Superior temporal gyrus (tissue), 1 donor: ENCODE measurements at regions not wholly inside any gene's neighbourhood (a gene's known extent, or its start where the extent isn't known, plus 50 kb on each side); places are given as distances from the start of the nearest gene placed in this dataset.

Experiments used
- DNase-seq: peaks from one replicate; pipeline ENCODE4 v3.0.0-alpha.2; 2016; ENCODE audit errors: extremely low spot score

DNA sequence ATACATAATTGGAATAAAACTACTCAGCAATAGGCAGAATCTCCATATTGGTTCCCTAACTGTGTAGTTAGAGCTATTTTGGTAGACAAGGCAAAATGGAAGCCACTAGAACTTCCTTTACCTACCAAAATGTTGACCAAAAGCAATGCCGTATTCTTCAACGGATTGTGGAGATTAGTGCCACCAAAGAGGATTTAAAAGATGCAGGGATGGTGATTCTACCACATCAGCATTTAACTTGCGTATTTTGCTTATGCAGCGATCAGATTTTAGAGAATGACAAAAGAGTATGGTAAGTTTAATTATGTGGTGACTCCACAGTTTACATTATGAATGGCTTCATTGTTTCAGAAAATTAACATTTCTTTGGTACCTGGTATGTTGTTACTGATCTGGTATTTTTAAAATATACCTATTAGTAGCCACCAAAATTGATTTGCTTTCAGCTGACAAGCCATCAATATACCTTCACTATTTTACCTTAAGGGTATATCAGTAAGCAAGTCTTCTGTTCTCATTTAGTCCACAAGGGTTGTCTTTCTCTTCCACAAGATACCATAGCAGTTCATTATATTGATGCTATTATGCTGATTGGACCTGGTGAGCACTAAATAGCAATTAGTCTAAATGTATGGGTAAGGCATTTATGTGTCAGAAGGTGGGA lies 1910.7 kb upstream of the PRR20A start:
- DNase-seq = no peak

DNA sequence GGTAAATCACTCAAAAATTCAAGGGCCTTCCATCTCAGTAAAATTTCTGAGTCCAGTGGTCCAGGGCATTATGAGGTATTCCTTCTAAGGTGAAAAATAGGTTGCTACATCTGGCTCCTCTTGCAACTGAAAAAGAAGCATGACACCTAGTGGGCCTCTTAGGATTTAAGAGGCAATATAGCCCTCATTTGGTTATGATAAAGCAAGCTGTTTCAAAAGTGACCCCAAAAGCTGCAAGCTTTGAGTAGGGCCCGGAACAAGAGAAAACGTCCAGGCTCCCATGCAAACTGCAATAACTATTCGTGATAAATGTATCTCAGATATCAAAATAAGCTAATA lies 1910.2 kb upstream of the PRR20A start:
- no peak for DNase-seq

GRCh38 chr13:55234311-55234710 lies 1906.4 kb upstream of the PRR20A start:
- no peak for DNase-seq

DNA sequence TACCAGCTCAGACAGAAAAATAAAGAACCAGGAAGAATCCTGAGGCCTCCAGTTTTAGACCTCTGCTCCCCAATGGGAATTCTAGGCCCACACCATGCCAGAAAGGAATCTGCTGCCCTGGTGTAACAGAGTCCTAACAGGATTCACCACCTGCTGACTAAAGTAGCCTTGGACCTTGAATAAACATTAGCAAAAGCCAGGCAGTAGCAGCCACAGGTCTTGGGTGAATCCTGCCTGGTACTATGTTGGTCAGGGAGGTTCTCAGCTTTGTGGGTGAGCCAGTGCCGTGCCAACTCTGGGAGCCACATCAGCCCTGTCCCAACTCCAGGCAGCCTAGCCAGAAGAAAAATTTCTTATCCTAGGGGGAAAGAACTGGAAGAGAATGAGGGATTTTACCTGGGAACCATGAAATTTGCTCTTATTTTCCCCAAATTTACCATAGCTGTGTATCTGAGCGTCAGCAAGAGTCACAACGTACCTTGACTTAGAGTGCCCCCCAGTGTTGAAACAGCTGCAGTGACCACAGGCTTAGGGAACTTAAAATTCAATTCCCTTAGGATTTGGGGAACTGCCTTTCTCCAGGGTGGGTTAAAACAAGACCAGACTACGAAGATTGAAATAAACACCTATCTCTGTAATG lies 1895.6 kb upstream of the PRR20A start:
- DNase-seq = no peak

DNA sequence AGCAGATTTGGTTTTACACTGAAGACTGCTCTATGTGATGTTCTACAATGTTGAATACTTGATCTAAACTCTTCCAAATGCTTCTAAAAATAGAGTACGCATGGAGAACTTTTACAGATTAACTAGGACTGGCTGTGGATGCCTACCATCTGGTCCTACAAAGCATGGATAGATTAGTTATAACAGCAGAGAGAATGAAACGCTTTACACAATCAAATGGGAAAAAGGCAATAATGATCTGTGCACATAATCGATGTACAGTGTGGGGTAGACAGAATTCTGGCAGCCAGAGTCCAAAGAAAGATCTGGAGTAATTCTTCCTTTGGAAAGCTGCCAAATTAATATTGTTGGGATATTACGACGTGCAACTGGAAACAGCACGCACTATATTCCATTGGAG lies 1885.5 kb upstream of the PRR20A start:
- no peak for DNase-seq

DNA sequence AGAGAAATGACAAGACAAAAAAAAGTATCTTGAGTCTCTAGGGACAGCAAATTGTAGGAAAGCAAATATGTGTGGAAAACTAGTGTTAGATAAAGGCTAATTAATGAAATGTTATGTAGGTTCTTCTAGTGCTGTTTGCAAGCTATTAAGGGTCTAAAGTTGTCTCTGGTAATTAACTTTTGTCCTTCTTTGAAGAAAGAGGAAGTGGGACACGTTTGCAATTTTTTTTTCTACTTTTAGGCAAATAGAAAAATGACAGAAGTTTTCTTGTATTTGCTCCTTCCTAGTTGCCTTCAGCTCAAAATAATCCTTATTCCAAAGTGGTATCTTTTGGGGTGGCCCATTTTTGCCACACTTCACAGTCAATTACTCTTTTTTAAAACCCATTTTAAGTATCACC lies 1877.7 kb upstream of the PRR20A start:
- DNase-seq = no peak

- no peak for DNase-seq
These were observed 1874.1 kb upstream of the PRR20A start for GRCh38 chr13:55266644-55267043.

DNA sequence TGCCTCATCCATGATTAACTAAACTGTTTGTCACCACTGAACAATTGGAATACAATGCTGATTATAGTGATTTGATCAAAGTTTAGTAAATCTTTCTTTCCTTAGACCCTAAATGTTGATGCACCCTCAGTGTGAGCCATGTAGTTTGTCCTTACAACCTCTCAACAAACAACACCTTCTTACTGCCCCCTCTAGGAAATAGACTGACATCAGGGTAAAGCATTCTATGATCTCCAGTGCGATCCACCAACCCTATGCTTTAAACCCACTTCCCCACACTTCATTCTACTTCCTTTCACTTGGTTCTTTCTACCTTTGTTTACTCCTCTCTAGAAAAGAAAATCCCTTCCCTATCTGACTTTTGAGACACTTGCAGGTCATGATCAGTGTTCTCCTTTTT lies 1842.5 kb upstream of the PRR20A start:
- DNase-seq = no peak

DNA sequence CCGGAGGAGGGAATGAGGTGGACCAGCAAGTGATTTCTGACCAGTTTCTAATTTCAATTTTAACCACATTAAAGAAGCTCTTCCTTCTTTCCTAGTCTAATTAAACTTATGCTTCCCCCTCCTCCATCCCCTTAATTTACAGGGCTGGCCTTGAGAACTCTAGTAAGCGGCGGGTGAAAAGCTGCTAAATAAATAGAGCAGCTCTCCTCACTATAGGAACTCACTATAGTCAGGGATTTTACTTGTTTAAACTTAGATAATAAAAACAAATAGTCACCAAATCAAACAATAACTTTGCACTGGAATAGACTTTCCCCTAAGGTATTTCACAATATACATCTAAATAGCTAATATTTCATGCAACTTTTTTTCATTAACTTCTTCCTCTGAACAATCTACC lies 1838.2 kb upstream of the PRR20A start:
- no peak for DNase-seq

DNA sequence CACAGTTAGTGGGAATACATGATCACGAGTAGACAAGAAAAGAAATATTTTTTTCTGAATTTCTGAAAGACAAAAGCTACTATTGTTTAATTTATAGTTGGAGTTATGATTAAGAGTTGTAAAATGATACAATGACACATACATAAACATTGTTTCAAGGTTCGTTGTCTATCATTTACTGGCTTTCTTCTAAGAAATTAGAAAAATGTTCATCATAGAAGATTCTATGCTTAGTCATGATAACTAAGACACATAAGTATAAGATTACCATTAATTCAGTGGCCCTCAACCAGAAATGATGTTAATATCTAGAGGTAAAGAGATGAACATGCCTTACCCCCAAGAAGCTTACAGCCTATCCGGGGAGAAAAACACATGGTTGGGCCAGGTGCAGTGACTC lies 1832.8 kb upstream of the PRR20A start:
- no peak for DNase-seq

DNA sequence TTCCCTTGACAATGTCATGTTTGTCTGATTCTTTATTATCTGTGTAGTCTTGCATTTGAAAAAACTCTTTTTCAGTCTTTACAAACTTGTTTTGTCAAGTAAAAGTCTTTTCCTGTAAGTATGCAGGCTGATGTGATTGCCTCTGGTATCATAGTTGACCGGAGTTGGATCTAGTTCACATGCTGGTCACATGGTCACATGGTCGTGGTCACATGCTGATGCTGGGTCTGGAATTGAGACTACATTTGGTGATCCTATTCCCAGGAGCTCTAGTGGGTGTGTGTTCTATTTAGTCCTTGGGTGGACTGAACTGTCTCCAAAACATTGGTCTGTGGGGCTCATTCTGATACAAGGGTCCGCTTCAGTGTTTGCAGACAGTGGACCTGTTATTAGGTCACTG lies 1798.8 kb upstream of the PRR20A start:
- no peak for DNase-seq

GRCh38 chr13:55345224-55345623 lies 1795.5 kb upstream of the PRR20A start:
- no peak for DNase-seq

GRCh38 chr13:55347528-55347927 lies 1793.2 kb upstream of the PRR20A start:
- no peak for DNase-seq

DNA sequence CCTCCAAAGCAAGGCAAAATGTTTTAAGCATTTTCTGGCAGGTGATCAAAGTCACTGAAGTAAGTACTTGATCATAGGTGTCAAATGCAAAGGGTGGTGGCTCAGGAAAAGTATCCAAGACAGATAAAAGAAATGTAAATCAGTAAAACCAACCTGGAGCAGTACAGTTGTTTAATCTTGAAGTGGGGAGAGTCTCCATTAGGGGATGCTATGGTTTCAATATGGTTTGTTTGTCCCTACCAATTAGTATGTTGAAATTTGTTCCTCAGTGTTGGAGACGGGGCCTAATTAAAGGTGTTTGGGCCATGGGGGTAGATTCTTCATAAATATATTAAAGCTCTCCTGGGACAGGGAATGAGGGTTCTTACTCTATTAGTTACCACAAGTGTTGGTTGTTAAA lies 1781.7 kb upstream of the PRR20A start:
- DNase-seq = no peak

DNA sequence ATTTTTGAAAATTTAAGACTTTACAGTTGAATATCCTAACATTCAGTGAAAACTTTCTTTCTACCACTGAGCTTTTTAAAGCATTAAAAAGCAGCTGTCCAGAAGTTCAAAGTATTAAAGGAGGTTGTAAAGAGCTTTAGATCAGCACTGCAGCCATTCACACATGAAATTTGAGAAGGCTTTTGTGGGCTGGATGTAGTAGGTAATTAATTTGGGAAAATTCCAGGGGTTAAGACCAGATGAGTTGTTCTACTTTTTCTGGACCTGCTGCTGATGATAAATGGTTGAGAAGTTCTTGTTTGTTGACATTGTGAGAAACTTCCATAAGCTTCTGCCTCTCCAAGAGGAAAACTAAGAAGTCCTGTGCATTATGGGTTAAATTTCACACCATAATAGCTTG lies 1779.6 kb upstream of the PRR20A start:
- DNase-seq = no peak

GRCh38 chr13:55366676-55367075 lies 1774.0 kb upstream of the PRR20A start:
- no peak for DNase-seq

DNA sequence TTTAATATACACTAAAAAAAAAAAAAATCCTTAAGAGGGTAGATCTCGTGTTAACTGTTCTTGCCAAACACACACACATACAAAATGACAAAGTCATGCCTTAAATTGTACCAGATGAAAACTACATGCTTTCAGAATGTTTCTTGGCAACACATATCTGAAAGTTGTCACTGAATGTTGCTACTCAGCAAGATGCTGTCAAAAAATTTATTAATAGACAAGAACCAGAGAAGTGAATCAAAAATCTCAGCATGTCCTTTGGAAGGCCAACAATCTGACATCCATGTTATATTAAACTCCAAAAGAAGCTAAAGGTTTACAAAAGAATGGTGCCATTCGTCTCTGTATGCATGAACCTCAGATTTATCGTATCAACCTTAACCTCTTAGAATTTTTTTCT lies 1746.2 kb upstream of the PRR20A start:
- no peak for DNase-seq

- DNase-seq = no peak
These were observed 1737.8 kb upstream of the PRR20A start for GRCh38 chr13:55402870-55403269.

GRCh38 chr13:55403887-55404487 lies 1736.7 kb upstream of the PRR20A start:
- no peak for DNase-seq

- no peak for DNase-seq
These were observed 1730.1 kb upstream of the PRR20A start for GRCh38 chr13:55410398-55411330.

- DNase-seq = no peak
These were observed 1722.6 kb upstream of the PRR20A start for GRCh38 chr13:55418095-55418494.

GRCh38 chr13:55432814-55433213 lies 1707.9 kb upstream of the PRR20A start:
- no peak for DNase-seq

- DNase-seq = no peak
These were observed 1703.6 kb upstream of the PRR20A start for GRCh38 chr13:55437162-55437561.
